SJSA1 (cell line): ENCODE measurements at regions not wholly inside any gene's neighbourhood (a gene's known extent, or its start where the extent isn't known, plus 50 kb on each side); places are given as distances from the start of the nearest gene placed in this dataset.

ENCODE experiments used
- DNase-seq, 2 experiments: peaks; one replicate each; pipeline ENCODE4 v3.0.0-alpha.2; 2015 to 2020; ENCODE audit warnings: low spot score in 2 of 2, low read depth in 1 of 2
- H3K27ac ChIP-seq: fragments of 250-450 bp; sonication (Bioruptor Pico); 2 replicates; pipeline ENCODE4 v1.5.1; 2020; ENCODE audit warnings: mild to moderate bottlenecking, moderate library complexity
- H3K27me3 ChIP-seq: fragments of 250-450 bp; sonication (Bioruptor Pico); replicated peaks from 2 replicates; pipeline ENCODE4 v1.5.1; 2020; ENCODE audit warnings: mild to moderate bottlenecking, moderate library complexity
- H3K36me3 ChIP-seq: fragments of 250-450 bp; sonication (Bioruptor Pico); 2 replicates; pipeline ENCODE4 v1.5.1; 2020; ENCODE audit warnings: mild to moderate bottlenecking
- H3K4me1 ChIP-seq: fragments of 250-450 bp; sonication (Bioruptor Pico); replicated peaks from 2 replicates; pipeline ENCODE4 v1.6.1; 2021; ENCODE audit warnings: mild to moderate bottlenecking
- H3K4me3 ChIP-seq: fragments of 250-450 bp; sonication (Bioruptor Pico); 2 replicates; pipeline ENCODE4 v1.5.1; 2020; ENCODE audit warnings: mild to moderate bottlenecking
- H3K9me3 ChIP-seq: fragments of 250-450 bp; sonication (Bioruptor Pico); replicated peaks from 2 replicates; pipeline ENCODE4 v1.5.1; 2020; ENCODE audit warnings: mild to moderate bottlenecking

- Histone ChIP-seq H3K27me3 (no peaks in the 10 kb centered on the region), H3K4me3 (no peak overlapping the region), H3K36me3 (no peaks in the 10 kb centered on the region), H3K9me3 (no peaks in the 10 kb centered on the region), H3K27ac (no peak overlapping the region), H3K4me1 (no peaks in the 10 kb centered on the region)
- no peak for DNase-seq
These were observed 85.3 kb downstream of the CNTN3 start for GRCh38 chr3:74529145-74529544.

- H3K9me3 ChIP-seq, result no peaks in the 10 kb centered on the region
- H3K27ac ChIP-seq, result no peak overlapping the region
- H3K27me3 ChIP-seq, result no peaks in the 10 kb centered on the region
- H3K4me1 ChIP-seq, result no peaks in the 10 kb centered on the region
- no peak overlapping the region for H3K4me3 ChIP-seq
- DNase-seq, result no peak
- no peaks in the 10 kb centered on the region for H3K36me3 ChIP-seq
These were observed 86.9 kb downstream of the CNTN3 start for GRCh38 chr3:74527566-74527965.

- Histone ChIP-seq H3K27me3 (no peaks in the 10 kb centered on the region), H3K4me1 (no peaks in the 10 kb centered on the region), H3K36me3 (no peaks in the 10 kb centered on the region), H3K4me3 (no peak overlapping the region), H3K27ac (no peak overlapping the region), H3K9me3 (no peaks in the 10 kb centered on the region)
- DNase-seq, result no peak
These were observed 90.6 kb downstream of the CNTN3 start for GRCh38 chr3:74523811-74524210.

GRCh38 chr3:74520895-74521294 is 93.6 kb downstream of the CNTN3 start:
- no peaks in the 10 kb centered on the region for H3K27me3 ChIP-seq
- H3K27ac ChIP-seq, result no peak overlapping the region
- no peak overlapping the region for H3K4me3 ChIP-seq
- H3K4me1 ChIP-seq, result no peaks in the 10 kb centered on the region
- DNase-seq, result no peak
- H3K36me3 ChIP-seq, result no peaks in the 10 kb centered on the region
- H3K9me3 ChIP-seq, result no peaks in the 10 kb centered on the region

- H3K4me1 ChIP-seq, result no peaks in the 10 kb centered on the region
- no peak for DNase-seq
- H3K27ac ChIP-seq, result no peak overlapping the region
- H3K4me3 ChIP-seq, result no peak overlapping the region
- no peaks in the 10 kb centered on the region for H3K9me3 ChIP-seq
- no peaks in the 10 kb centered on the region for H3K36me3 ChIP-seq
- no peaks in the 10 kb centered on the region for H3K27me3 ChIP-seq
These were observed 95.8 kb downstream of the CNTN3 start for GRCh38 chr3:74518610-74519009.

- Histone ChIP-seq H3K9me3 (no peaks in the 10 kb centered on the region), H3K27me3 (no peaks in the 10 kb centered on the region), H3K27ac (no peak overlapping the region), H3K36me3 (no peaks in the 10 kb centered on the region), H3K4me3 (no peak overlapping the region), H3K4me1 (no peaks in the 10 kb centered on the region)
- DNase-seq, result no peak
These were observed 98.4 kb downstream of the CNTN3 start for GRCh38 chr3:74516019-74516418.

GRCh38 chr3:74515451-74515850 is 99.0 kb downstream of the CNTN3 start:
- DNase-seq, result no peak

GRCh38 chr3:74511078-74511477 is 103.4 kb downstream of the CNTN3 start:
- Histone ChIP-seq H3K4me1 (no peaks in the 10 kb centered on the region), H3K9me3 (no peaks in the 10 kb centered on the region), H3K27ac (no peak overlapping the region), H3K36me3 (no peaks in the 10 kb centered on the region), H3K4me3 (no peak overlapping the region), H3K27me3 (no peaks in the 10 kb centered on the region)
- DNase-seq, result no peak

More at GRCh38 chr3:74515451-74515850, 99.0 kb downstream of the CNTN3 start:
- no peaks in the 10 kb centered on the region for H3K27me3 ChIP-seq
- no peaks in the 10 kb centered on the region for H3K4me1 ChIP-seq
- no peaks in the 10 kb centered on the region for H3K36me3 ChIP-seq
- H3K4me3 ChIP-seq, result no peak overlapping the region
- H3K27ac ChIP-seq, result no peak overlapping the region
- H3K9me3 ChIP-seq, result no peaks in the 10 kb centered on the region

- no peak for DNase-seq
- no peaks in the 10 kb centered on the region for H3K9me3 ChIP-seq
- no peak overlapping the region for H3K4me3 ChIP-seq
- no peaks in the 10 kb centered on the region for H3K4me1 ChIP-seq
- H3K27me3 ChIP-seq, result no peaks in the 10 kb centered on the region
- no peaks in the 10 kb centered on the region for H3K36me3 ChIP-seq
- no peak overlapping the region for H3K27ac ChIP-seq
These were observed 104.1 kb downstream of the CNTN3 start for GRCh38 chr3:74510261-74510818.

GRCh38 chr3:74507691-74508090 is 106.8 kb downstream of the CNTN3 start:
- no peaks in the 10 kb centered on the region for H3K27me3 ChIP-seq
- H3K9me3 ChIP-seq, result no peaks in the 10 kb centered on the region

GRCh38 chr3:74506246-74506645 is 108.2 kb downstream of the CNTN3 start:
- H3K9me3 ChIP-seq, result no peaks in the 10 kb centered on the region
- H3K27ac ChIP-seq, result no peak overlapping the region
- H3K36me3 ChIP-seq, result no peaks in the 10 kb centered on the region
- H3K27me3 ChIP-seq, result no peaks in the 10 kb centered on the region
- no peak overlapping the region for H3K4me3 ChIP-seq
- H3K4me1 ChIP-seq, result no peaks in the 10 kb centered on the region
- DNase-seq, result no peak

More at GRCh38 chr3:74507691-74508090, 106.8 kb downstream of the CNTN3 start:
- no peak overlapping the region for H3K4me3 ChIP-seq
- H3K4me1 ChIP-seq, result no peaks in the 10 kb centered on the region
- DNase-seq, result no peak
- H3K36me3 ChIP-seq, result no peaks in the 10 kb centered on the region
- no peak overlapping the region for H3K27ac ChIP-seq

- H3K36me3 ChIP-seq, result no peaks in the 10 kb centered on the region
- no peaks in the 10 kb centered on the region for H3K4me1 ChIP-seq
- no peaks in the 10 kb centered on the region for H3K27me3 ChIP-seq
- H3K27ac ChIP-seq, result no peak overlapping the region
- H3K4me3 ChIP-seq, result no peak overlapping the region
- H3K9me3 ChIP-seq, result no peaks in the 10 kb centered on the region
- DNase-seq, result no peak
These were observed 113.5 kb downstream of the CNTN3 start for GRCh38 chr3:74501007-74501406.

GRCh38 chr3:74500257-74500656 is 114.2 kb downstream of the CNTN3 start:
- Histone ChIP-seq H3K27me3 (no peaks in the 10 kb centered on the region), H3K36me3 (no peaks in the 10 kb centered on the region), H3K27ac (no peak overlapping the region), H3K4me3 (no peak overlapping the region), H3K9me3 (no peaks in the 10 kb centered on the region), H3K4me1 (no peaks in the 10 kb centered on the region)
- no peak for DNase-seq

GRCh38 chr3:74491874-74492273 is 122.6 kb downstream of the CNTN3 start:
- no peaks in the 10 kb centered on the region for H3K27me3 ChIP-seq
- no peaks in the 10 kb centered on the region for H3K4me1 ChIP-seq
- no peaks in the 10 kb centered on the region for H3K36me3 ChIP-seq
- no peaks in the 10 kb centered on the region for H3K9me3 ChIP-seq
- no peak for DNase-seq
- H3K27ac ChIP-seq, result no peak overlapping the region
- no peak overlapping the region for H3K4me3 ChIP-seq

- no peak for DNase-seq
These were observed 125.2 kb downstream of the CNTN3 start for GRCh38 chr3:74489050-74489792.

More at GRCh38 chr3:74489050-74489792, 125.2 kb downstream of the CNTN3 start:
- H3K36me3 ChIP-seq, result no peaks in the 10 kb centered on the region
- H3K27ac ChIP-seq, result no peak overlapping the region
- H3K4me3 ChIP-seq, result no peak overlapping the region
- H3K27me3 ChIP-seq, result no peaks in the 10 kb centered on the region
- H3K9me3 ChIP-seq, result no peaks in the 10 kb centered on the region
- no peaks in the 10 kb centered on the region for H3K4me1 ChIP-seq
